ENCODE measurements at regions not wholly inside any gene's neighbourhood (a gene's known extent, or its start where the extent isn't known, plus 50 kb on each side); places are given as distances from the start of the nearest gene placed in this dataset.

DNA sequence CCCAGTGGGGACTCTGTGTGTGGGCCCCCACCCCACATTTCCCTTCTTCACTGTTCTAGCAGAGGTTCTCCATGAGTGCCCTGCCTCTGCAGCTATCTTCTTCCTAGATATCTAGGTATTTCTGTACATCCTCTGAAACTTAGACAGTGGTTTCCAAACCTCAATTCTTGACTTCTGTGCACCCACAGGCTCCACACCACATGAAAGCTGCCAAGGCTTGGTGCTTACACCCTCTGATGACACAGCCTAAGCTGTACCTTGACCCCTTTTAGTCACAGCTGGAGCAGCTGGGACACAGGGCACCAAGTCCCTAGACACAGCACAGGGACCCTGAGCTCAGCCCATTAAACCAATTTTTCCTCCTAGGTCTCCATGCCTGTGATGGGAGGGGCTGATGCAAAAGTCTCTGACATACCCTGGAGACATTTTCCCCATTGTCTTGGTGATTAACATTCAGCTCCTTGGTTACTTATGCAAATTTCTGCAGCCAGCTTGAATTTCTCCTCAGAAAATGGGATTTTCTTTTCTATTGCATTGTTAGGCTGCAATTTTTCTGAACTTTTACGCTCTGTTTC lies 304.5 kb downstream of the OTOL1 start:
- no peak for TF ChIP-seq CTCF (conservative IDR thresholded peaks at IDR 0.05; ENCODE audit: low read depth, low read length)
- no peak for TF ChIP-seq EZH2phosphoT487 (IDR thresholded peaks at IDR 0.05; ENCODE audit: borderline replicate concordance, low read length)
- no peak for TF ChIP-seq EZH2 (IDR thresholded peaks at IDR 0.05; ENCODE audit: low read length, unreplicated experiment)
